HepG2 (cell line): ENCODE measurements at regions not wholly inside any gene's neighbourhood (a gene's known extent, or its start where the extent isn't known, plus 50 kb on each side); places are given as distances from the start of the nearest gene placed in this dataset.

Source experiments
- RFXANK ChIP-seq: IDR thresholded peaks from 2 replicates; pipeline ENCODE4 v1.6.1; 2016
- ZNF709 ChIP-seq: sonication (generic); formaldehyde crosslinking; IDR thresholded peaks from 2 replicates; pipeline ENCODE4 v1.5.0; 2020; ENCODE audit warnings: mild to moderate bottlenecking, missing genetic modification reagents
- TF ChIP-seq, protein P1 (sequence below): sonication (generic); formaldehyde crosslinking; IDR thresholded peaks from 2 replicates; pipeline ENCODE4 v1.4.0; 2020; ENCODE audit warnings: missing genetic modification reagents
- TF ChIP-seq, protein P2 (sequence below): sonication (generic); formaldehyde crosslinking; IDR thresholded peaks from 2 replicates; pipeline ENCODE4 v1.8.0; 2022; ENCODE audit warnings: mild to moderate bottlenecking, missing genetic modification reagents, borderline replicate concordance
- TF ChIP-seq, protein P3 (sequence below): sonication (generic); formaldehyde crosslinking; IDR thresholded peaks from 2 replicates; pipeline ENCODE4 v1.9.0; 2021; ENCODE audit warnings: missing genetic modification reagents, mild to moderate bottlenecking, borderline replicate concordance
- TF ChIP-seq, protein P4 (sequence below): sonication (generic); formaldehyde crosslinking; IDR thresholded peaks from 2 replicates; pipeline ENCODE4 v1.4.0; 2020; ENCODE audit warnings: mild to moderate bottlenecking, missing genetic modification reagents
- TF ChIP-seq, protein P5 (sequence below): IDR thresholded peaks from 2 replicates; pipeline ENCODE4 v1.6.1; 2016

DNA sequence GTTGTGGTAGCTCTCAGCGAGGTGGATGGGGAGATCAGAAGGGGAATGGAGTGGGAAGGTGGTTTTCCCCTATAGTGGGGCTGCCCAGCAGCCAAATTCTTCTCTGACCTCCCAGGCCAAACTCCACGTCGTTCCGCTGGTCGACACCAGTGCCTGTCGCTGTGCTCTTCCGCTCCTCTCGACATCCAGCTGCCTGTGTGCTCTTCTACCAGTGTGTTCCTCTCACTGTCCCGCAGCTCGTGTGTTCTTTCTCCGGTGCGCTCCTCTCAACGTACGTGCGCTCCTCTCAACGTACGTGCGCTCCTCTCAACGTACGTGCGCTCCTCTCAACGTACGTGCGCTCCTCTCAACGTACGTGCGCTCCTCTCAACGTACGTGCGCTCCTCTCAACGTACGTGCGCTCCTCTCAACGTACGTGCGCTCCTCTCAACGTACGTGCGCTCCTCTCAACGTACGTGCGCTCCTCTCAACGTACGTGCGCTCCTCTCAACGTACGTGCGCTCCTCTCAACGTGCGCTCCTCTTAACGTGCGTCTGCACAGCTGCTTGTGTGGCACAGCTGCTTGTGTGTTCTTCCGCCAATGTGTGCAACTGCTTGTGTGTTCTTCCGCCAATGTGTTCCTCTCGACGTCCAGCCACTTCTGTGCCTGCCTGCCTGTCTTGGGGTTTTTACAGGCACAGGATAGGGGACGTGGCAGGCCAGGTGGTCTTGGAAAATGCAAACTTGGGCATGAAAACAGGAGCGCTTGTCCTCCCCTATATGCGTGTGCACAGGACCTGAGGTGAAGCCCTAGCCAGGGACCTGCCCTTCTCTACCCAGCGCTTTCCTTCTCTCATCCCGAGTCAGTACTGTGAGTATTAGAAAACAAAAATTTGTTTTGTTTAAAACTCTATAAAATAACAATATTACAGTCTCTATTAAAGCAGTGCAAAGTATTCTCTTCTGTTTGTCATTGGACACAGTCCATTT is 991.1 kb downstream of the GBE1 start (continued):
- TF ChIP-seq, protein P1, sequence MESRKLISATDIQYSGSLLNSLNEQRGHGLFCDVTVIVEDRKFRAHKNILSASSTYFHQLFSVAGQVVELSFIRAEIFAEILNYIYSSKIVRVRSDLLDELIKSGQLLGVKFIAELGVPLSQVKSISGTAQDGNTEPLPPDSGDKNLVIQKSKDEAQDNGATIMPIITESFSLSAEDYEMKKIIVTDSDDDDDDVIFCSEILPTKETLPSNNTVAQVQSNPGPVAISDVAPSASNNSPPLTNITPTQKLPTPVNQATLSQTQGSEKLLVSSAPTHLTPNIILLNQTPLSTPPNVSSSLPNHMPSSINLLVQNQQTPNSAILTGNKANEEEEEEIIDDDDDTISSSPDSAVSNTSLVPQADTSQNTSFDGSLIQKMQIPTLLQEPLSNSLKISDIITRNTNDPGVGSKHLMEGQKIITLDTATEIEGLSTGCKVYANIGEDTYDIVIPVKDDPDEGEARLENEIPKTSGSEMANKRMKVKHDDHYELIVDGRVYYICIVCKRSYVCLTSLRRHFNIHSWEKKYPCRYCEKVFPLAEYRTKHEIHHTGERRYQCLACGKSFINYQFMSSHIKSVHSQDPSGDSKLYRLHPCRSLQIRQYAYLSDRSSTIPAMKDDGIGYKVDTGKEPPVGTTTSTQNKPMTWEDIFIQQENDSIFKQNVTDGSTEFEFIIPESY (CRISPR knock-in tag), result no peak
- TF ChIP-seq, protein P2, sequence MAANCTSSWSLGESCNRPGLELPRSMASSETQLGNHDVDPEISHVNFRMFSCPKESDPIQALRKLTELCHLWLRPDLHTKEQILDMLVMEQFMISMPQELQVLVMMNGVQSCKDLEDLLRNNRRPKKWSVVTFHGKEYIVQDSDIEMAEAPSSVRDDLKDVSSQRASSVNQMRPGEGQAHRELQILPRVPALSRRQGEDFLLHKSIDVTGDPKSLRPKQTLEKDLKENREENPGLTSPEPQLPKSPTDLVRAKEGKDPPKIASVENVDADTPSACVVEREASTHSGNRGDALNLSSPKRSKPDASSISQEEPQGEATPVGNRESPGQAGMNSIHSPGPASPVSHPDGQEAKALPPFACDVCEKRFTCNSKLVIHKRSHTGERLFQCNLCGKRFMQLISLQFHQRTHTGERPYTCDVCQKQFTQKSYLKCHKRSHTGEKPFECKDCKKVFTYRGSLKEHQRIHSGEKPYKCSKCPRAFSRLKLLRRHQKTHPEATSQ (CRISPR knock-in tag), result no peak
- TF ChIP-seq, protein P3, sequence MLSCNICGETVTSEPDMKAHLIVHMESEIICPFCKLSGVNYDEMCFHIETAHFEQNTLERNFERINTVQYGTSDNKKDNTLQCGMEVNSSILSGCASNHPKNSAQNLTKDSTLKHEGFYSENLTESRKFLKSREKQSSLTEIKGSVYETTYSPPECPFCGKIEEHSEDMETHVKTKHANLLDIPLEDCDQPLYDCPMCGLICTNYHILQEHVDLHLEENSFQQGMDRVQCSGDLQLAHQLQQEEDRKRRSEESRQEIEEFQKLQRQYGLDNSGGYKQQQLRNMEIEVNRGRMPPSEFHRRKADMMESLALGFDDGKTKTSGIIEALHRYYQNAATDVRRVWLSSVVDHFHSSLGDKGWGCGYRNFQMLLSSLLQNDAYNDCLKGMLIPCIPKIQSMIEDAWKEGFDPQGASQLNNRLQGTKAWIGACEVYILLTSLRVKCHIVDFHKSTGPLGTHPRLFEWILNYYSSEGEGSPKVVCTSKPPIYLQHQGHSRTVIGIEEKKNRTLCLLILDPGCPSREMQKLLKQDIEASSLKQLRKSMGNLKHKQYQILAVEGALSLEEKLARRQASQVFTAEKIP, result no peak
- TF ChIP-seq ZNF709 (CRISPR knock-in tag), result no peak
- TF ChIP-seq RFXANK (CRISPR knock-in tag), result no peak
- TF ChIP-seq, protein P4, sequence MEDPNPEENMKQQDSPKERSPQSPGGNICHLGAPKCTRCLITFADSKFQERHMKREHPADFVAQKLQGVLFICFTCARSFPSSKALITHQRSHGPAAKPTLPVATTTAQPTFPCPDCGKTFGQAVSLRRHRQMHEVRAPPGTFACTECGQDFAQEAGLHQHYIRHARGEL, result no peak
- TF ChIP-seq, protein P5, sequence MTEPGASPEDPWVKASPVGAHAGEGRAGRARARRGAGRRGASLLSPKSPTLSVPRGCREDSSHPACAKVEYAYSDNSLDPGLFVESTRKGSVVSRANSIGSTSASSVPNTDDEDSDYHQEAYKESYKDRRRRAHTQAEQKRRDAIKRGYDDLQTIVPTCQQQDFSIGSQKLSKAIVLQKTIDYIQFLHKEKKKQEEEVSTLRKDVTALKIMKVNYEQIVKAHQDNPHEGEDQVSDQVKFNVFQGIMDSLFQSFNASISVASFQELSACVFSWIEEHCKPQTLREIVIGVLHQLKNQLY (CRISPR knock-in tag), result no peak
- TF ChIP-seq, all 625 proteins: peak for 0
